Heart right ventricle (tissue), 16 donors: ENCODE measurements at regions not wholly inside any gene's neighbourhood (a gene's known extent, or its start where the extent isn't known, plus 50 kb on each side); places are given as distances from the start of the nearest gene placed in this dataset.

ENCODE experiments used
- ATAC-seq, 8 donors: fragments of 200-7000 bp; cut with Tn5 transposase; one replicate each; pipeline ENCODE4 v1.9.1; 2020; ENCODE audit warnings: mild to moderate bottlenecking in 8 of 8, moderate library complexity in 8 of 8, moderate number of reproducible peaks in 1 of 8
- DNase-seq, 2 donors: peaks; one replicate each; pipeline ENCODE4 v3.0.0-alpha.2; 2020
- H3K27ac ChIP-seq, 10 donors: fragments of 200-600 bp; sonication (generic) in 2 of 10; one replicate each; pipeline versions ENCODE4 v1.5.0 to v1.8.0; 2020 to 2022; ENCODE audit warnings: mild to moderate bottlenecking in 3 of 10
- H3K27me3 ChIP-seq, 7 donors: fragments of 200-600 bp; one replicate each; pipeline ENCODE4 v1.8.0; 2021 to 2022; ENCODE audit warnings: mild to moderate bottlenecking in 2 of 7
- H3K36me3 ChIP-seq, 9 donors: fragments of 200-600 bp; sonication (generic) in 1 of 9; one replicate each; pipeline versions ENCODE4 v1.5.0 to v1.8.0; 2020 to 2022; ENCODE audit warnings: mild to moderate bottlenecking in 2 of 9
- H3K4me1 ChIP-seq, 9 donors: fragments of 200-600 bp; sonication (generic) in 1 of 9; one replicate each; pipeline versions ENCODE4 v1.5.0 to v1.8.0; 2020 to 2022; ENCODE audit warnings: mild to moderate bottlenecking in 4 of 9
- H3K4me3 ChIP-seq, 10 donors: fragments of 200-600 bp; sonication (generic) in 2 of 10; one replicate each; pipeline versions ENCODE4 v1.5.0 to v1.8.0; 2020 to 2022; ENCODE audit warnings: mild to moderate bottlenecking in 7 of 10, moderate library complexity in 2 of 10
- H3K9me3 ChIP-seq, 11 donors: fragments of 200-600 bp in 10 of 11; sonication (generic) in 2 of 11; one replicate each; pipeline versions ENCODE4 v1.5.0 to v1.8.0; 2013 to 2022; ENCODE audit warnings: mild to moderate bottlenecking in 2 of 11, control low read depth in 1 of 11, moderate library complexity in 1 of 11
- WGBS, 2 donors: extraction: QIAGEN DNeasy Blood & Tissue Kit; methylation state at CpG; one replicate each; pipeline ENCODE4 v1.1.7; 2013; ENCODE audit warnings: inconsistent platforms in 1 of 2; 5-methylcytosine and 5-hydroxymethylcytosine counted together
- intact Hi-C, 10 donors: fragments of 100-400 bp; cut with DNase I; formaldehyde crosslinking; loops; one replicate each; pipeline versions ENCODE4 v1.11.1 to v1.14.2; 2022
- TF ChIP-seq, protein P1 (sequence below), 9 donors: fragments of 200-600 bp; sonication (generic) in 2 of 9; IDR thresholded peaks; one replicate each; pipeline versions ENCODE4 v1.5.0 to v1.8.0; 2021 to 2022; ENCODE audit warnings: antibody characterized with exemption in 9 of 9, mild to moderate bottlenecking in 5 of 9, moderate library complexity in 1 of 9
- donor health status: Arrhythmogenic right ventricular cardiomyopathy.
- donor health status: ischemic (EF 13 %, LVEDD 7.1; RV severe dilation, severe dysfunction).
- donor health status: healthy with polysubstance abuse.
- donor health status: DM: no; HTN: yes; CAD: no.
- donor health status: DM: no; HTN: no; CAD: no.
- donor health status: ischemic (EF 25% LVEDD 6.9; RV normal size, moderate dysfunction).
- donor health status: ischemic (EF 25% LVEDD 5.7; RV mildly dilated, moderate dysfunction).
- donor health status: healthy.
- donor health status: DM: yes; HTN: yes; CAD: no.
- donor health status: Ischemic cardiomyopathy.
- donor health status: ischemic (EF 35%, LVEDD 5.7; RV mildly dilated, moderate dysfunction).
- donor health status: nonischemic (EF 11% LVEDD 7.7; RV severe dilation, severe dysfunction).
- donor health status: DM: yes; HTN: yes; CAD: no.
- donor health status: PGD.
- donor health status: ischemic (EF 29% LVEDD 5.4; RV normal size, mild dysfunction).
- donor health status: nonischemic (EF 23%, LVEDD 6.1; RV moderate dilation, normal function).

GRCh38 chr6:86832686-86833085, 104.6 kb upstream of the HTR1E start:
- no peaks in the 10 kb centered on the region for H3K36me3 ChIP-seq
- H3K4me3 ChIP-seq, result no peak overlapping the region
- H3K9me3 ChIP-seq, result no peaks in the 10 kb centered on the region
- no peaks in the 10 kb centered on the region for H3K27me3 ChIP-seq
- TF ChIP-seq, protein P1, sequence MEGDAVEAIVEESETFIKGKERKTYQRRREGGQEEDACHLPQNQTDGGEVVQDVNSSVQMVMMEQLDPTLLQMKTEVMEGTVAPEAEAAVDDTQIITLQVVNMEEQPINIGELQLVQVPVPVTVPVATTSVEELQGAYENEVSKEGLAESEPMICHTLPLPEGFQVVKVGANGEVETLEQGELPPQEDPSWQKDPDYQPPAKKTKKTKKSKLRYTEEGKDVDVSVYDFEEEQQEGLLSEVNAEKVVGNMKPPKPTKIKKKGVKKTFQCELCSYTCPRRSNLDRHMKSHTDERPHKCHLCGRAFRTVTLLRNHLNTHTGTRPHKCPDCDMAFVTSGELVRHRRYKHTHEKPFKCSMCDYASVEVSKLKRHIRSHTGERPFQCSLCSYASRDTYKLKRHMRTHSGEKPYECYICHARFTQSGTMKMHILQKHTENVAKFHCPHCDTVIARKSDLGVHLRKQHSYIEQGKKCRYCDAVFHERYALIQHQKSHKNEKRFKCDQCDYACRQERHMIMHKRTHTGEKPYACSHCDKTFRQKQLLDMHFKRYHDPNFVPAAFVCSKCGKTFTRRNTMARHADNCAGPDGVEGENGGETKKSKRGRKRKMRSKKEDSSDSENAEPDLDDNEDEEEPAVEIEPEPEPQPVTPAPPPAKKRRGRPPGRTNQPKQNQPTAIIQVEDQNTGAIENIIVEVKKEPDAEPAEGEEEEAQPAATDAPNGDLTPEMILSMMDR (IDR thresholded peaks at IDR 0.05), result no peak
- no peak for DNase-seq
- no peaks in the 10 kb centered on the region for H3K4me1 ChIP-seq
- no peak overlapping the region for H3K27ac ChIP-seq
- intact Hi-C loops, result no loop called here
- no peak for ATAC-seq

DNA sequence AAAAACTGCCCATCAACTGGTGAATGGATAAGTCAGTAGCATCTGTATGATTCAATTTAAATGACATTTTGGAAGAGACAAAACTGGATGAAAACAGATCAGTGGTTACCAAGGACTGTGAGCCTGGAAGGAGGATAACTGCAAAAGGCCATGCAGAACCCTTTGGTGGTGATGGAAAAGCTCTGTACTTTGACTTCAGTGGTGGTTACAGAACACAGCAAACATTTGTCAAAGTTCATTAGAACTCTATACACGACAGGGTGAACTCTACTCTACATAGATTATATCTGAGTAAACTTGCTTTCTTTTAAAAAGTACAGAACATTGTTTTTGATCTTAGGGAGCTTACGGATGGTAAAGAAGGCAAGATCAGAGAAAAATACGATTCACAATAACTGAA, 111.9 kb upstream of the HTR1E start:
- Histone ChIP-seq H3K36me3 (no peaks in the 10 kb centered on the region), H3K4me1 (no peaks in the 10 kb centered on the region), H3K9me3 (no peaks in the 10 kb centered on the region), H3K27ac (no peak overlapping the region), H3K27me3 (no peaks in the 10 kb centered on the region), H3K4me3 (no peak overlapping the region)
- intact Hi-C loops, result no loop called here
- 66 to 72% methylated on average over 3 of the region's 3 CpGs for WGBS, 2 donors
- DNase-seq (no peak), ATAC-seq (no peak)
- TF ChIP-seq, protein P1 (IDR thresholded peaks at IDR 0.05), result no peak

GRCh38 chr6:86822747-86823146, 114.6 kb upstream of the HTR1E start:
- Histone ChIP-seq H3K27ac (no peak overlapping the region), H3K9me3 (peaks cover 0 to 11% (median 0%) of the 10 kb centered on the region in 11 donors), H3K36me3 (no peaks in the 10 kb centered on the region), H3K27me3 (no peaks in the 10 kb centered on the region), H3K4me3 (no peak overlapping the region), H3K4me1 (no peaks in the 10 kb centered on the region)
- TF ChIP-seq, protein P1 (IDR thresholded peaks at IDR 0.05), result no peak
- DNase-seq, result no peak
- no peak for ATAC-seq
- intact Hi-C loops, result no loop called here

DNA sequence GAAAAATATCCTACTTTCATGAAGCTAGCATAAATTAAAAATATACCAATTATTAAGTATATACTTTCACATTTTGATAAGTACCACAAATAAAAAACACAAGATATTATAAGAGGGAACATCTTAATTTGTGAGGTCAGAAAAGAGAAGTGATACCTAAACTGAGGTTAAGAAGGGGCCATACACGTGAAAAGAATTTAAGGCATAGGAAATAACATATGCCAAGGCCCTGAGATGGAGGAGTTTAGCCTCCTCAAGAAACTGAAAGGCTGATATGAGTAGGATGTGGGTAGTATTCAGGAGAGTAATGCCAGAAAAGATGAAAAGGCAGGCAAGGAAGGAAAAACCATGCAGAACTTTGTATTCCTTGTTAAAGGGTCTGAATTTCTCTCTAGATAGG, 116.6 kb upstream of the HTR1E start:
- H3K27ac ChIP-seq, result no peak overlapping the region
- 31 to 36% methylated on average over 1 of the region's 1 CpG for WGBS, 2 donors
- TF ChIP-seq, protein P1 (IDR thresholded peaks at IDR 0.05), result no peak
- H3K27me3 ChIP-seq, result no peaks in the 10 kb centered on the region
- H3K36me3 ChIP-seq, result no peaks in the 10 kb centered on the region
- intact Hi-C loops, result no loop called here
- no peak overlapping the region for H3K4me3 ChIP-seq
- peaks cover 0 to 13% (median 0%) of the 10 kb centered on the region in 11 donors for H3K9me3 ChIP-seq
- no peaks in the 10 kb centered on the region for H3K4me1 ChIP-seq
- ATAC-seq (no peak), DNase-seq (no peak)

GRCh38 chr6:86793649-86794048, 143.7 kb upstream of the HTR1E start:
- no peak overlapping the region for H3K4me3 ChIP-seq

More at GRCh38 chr6:86793649-86794048, 143.7 kb upstream of the HTR1E start:
- Histone ChIP-seq H3K4me1 (no peaks in the 10 kb centered on the region), H3K27ac (no peak overlapping the region), H3K36me3 (no peaks in the 10 kb centered on the region), H3K27me3 (no peaks in the 10 kb centered on the region), H3K9me3 (peaks cover 0 to 23% (median 0%) of the 10 kb centered on the region in 11 donors)
- TF ChIP-seq, protein P1 (IDR thresholded peaks at IDR 0.05), result no peak
- intact Hi-C loops, result no loop called here
- DNase-seq (no peak), ATAC-seq (no peak)
- WGBS, 2 donors, result 68 to 69% methylated on average over 1 of the region's 1 CpG
